Hepatocyte (in vitro differentiated cells): ENCODE measurements at regions not wholly inside any gene's neighbourhood (a gene's known extent, or its start where the extent isn't known, plus 50 kb on each side); places are given as distances from the start of the nearest gene placed in this dataset.
"Not testable (repeated sequence)": the region's sequence is repeated elsewhere in the genome, so short reads cannot be mapped to it uniquely, and the experiment has no call there.

Experiments used
- CTCF ChIP-seq: fragments of 200-600 bp; sonication (generic); IDR thresholded peaks from 2 replicates; pipeline ENCODE4 v1.5.1; 2016; ENCODE audit warnings: antibody characterized with exemption, mild to moderate bottlenecking; ENCODE audit not compliant: poor library complexity
- EZH2 ChIP-seq: fragments of 200-600 bp; sonication (generic); IDR thresholded peaks from 2 replicates; pipeline ENCODE4 v1.6.1; 2016; ENCODE audit warnings: antibody characterized with exemption, mild to moderate bottlenecking, borderline replicate concordance
- EZH2phosphoT487 ChIP-seq: fragments of 200-600 bp; sonication (generic); IDR thresholded peaks from one replicate; pipeline ENCODE4 v1.6.1; 2018; ENCODE audit warnings: antibody characterized with exemption, mild to moderate bottlenecking, low read depth, moderate library complexity; ENCODE audit not compliant: unreplicated experiment, severe bottlenecking

GRCh38 chr17:34032305-34032704 is 222.8 kb upstream of the CCL2 start:
- TF ChIP-seq CTCF, EZH2phosphoT487, EZH2: not testable (repeated sequence)
